Left forelimb (tissue), 1 donor: ENCODE measurements at regions not wholly inside any gene's neighbourhood (a gene's known extent, or its start where the extent isn't known, plus 50 kb on each side); places are given as distances from the start of the nearest gene placed in this dataset.
"Not testable (repeated sequence)": the region's sequence is repeated elsewhere in the genome, so short reads cannot be mapped to it uniquely, and the experiment has no call there.

Experiments
- DNase-seq: peaks from one replicate; pipeline ENCODE4 v3.0.0-alpha.2; 2018; ENCODE audit warnings: low spot score

GRCh38 chr6:25181923-25182322, 97.3 kb upstream of the CARMIL1 start:
- DNase-seq: no peak

- no peak for DNase-seq
Measured at GRCh38 chr6:25186919-25187318, 92.3 kb upstream of the CARMIL1 start.

GRCh38 chr6:25188232-25188631, 90.9 kb upstream of the CARMIL1 start:
- no peak for DNase-seq

GRCh38 chr6:25192590-25193459, 86.3 kb upstream of the CARMIL1 start:
- no peak for DNase-seq

- no peak for DNase-seq
Measured at GRCh38 chr6:25193460-25194171, 85.6 kb upstream of the CARMIL1 start.

GRCh38 chr6:25194172-25194678, 84.9 kb upstream of the CARMIL1 start:
- DNase-seq: no peak

- DNase-seq: no peak
Measured at GRCh38 chr6:25196464-25196863, 82.7 kb upstream of the CARMIL1 start.

- DNase-seq: no peak
Measured at GRCh38 chr6:25197111-25197510, 82.1 kb upstream of the CARMIL1 start.

- DNase-seq: no peak
Measured at GRCh38 chr6:25199544-25199943, 79.6 kb upstream of the CARMIL1 start.

- no peak for DNase-seq
Measured at GRCh38 chr6:25202504-25202903, 76.7 kb upstream of the CARMIL1 start.

- no peak for DNase-seq
Measured at GRCh38 chr6:25205629-25206028, 73.5 kb upstream of the CARMIL1 start.

- DNase-seq: not testable (repeated sequence)
Measured at GRCh38 chr6:25207453-25208155, 71.6 kb upstream of the CARMIL1 start.

- no peak for DNase-seq
Measured at GRCh38 chr6:25215881-25216280, 63.3 kb upstream of the CARMIL1 start.

GRCh38 chr6:25217302-25217701, 61.9 kb upstream of the CARMIL1 start:
- no peak for DNase-seq

- DNase-seq: no peak
Measured at GRCh38 chr6:25217829-25218228, 61.3 kb upstream of the CARMIL1 start.

- no peak for DNase-seq
Measured at GRCh38 chr6:25218346-25218745, 60.8 kb upstream of the CARMIL1 start.

GRCh38 chr6:25219216-25219916, 59.8 kb upstream of the CARMIL1 start:
- no peak for DNase-seq

GRCh38 chr6:25219917-25220278, 59.3 kb upstream of the CARMIL1 start:
- DNase-seq: no peak

- DNase-seq: no peak
Measured at GRCh38 chr6:25220857-25221256, 58.3 kb upstream of the CARMIL1 start.

- no peak for DNase-seq
Measured at GRCh38 chr6:25222006-25222678, 57.0 kb upstream of the CARMIL1 start.

- DNase-seq: no peak
Measured at GRCh38 chr6:25223490-25223991, 55.6 kb upstream of the CARMIL1 start.
